ENCODE measurements at regions not wholly inside any gene's neighbourhood (a gene's known extent, or its start where the extent isn't known, plus 50 kb on each side); places are given as distances from the start of the nearest gene placed in this dataset.
A peak's percentile ranks its signal among the peaks of the same experiment; 100 is the strongest.

GRCh38 chr2:117071556-117072102 is 742.9 kb upstream of the DDX18 start:
- DNase-seq (ENCODE audit: low spot score), result no peak

GRCh38 chr2:117074756-117075155 is 739.7 kb upstream of the DDX18 start:
- DNase-seq (ENCODE audit: low spot score), result no peak

- no peak for DNase-seq (ENCODE audit: low spot score)
Measured at GRCh38 chr2:117085256-117085655, 729.2 kb upstream of the DDX18 start.

- no peak for DNase-seq (ENCODE audit: low spot score)
Measured at GRCh38 chr2:117085737-117086136, 728.8 kb upstream of the DDX18 start.

GRCh38 chr2:117086174-117086942 is 728.1 kb upstream of the DDX18 start:
- DNase-seq (ENCODE audit: low spot score), result no peak

GRCh38 chr2:117086943-117087250 is 727.6 kb upstream of the DDX18 start:
- no peak for DNase-seq (ENCODE audit: low spot score)

GRCh38 chr2:117087535-117088291 is 726.8 kb upstream of the DDX18 start:
- peak; percentile 19 for DNase-seq (ENCODE audit: low spot score)

- DNase-seq (ENCODE audit: low spot score), result no peak
Measured at GRCh38 chr2:117091041-117091837, 723.3 kb upstream of the DDX18 start.

GRCh38 chr2:117101613-117102012 is 712.9 kb upstream of the DDX18 start:
- no peak for DNase-seq (ENCODE audit: low spot score)

GRCh38 chr2:117108741-117109267 is 705.7 kb upstream of the DDX18 start:
- no peak for DNase-seq (ENCODE audit: low spot score)

GRCh38 chr2:117118994-117119393 is 695.5 kb upstream of the DDX18 start:
- DNase-seq (ENCODE audit: low spot score), result no peak

GRCh38 chr2:117123362-117123761 is 691.1 kb upstream of the DDX18 start:
- DNase-seq (ENCODE audit: low spot score), result no peak

GRCh38 chr2:117126656-117127055 is 687.8 kb upstream of the DDX18 start:
- peak; percentile 4 for DNase-seq (ENCODE audit: low spot score)

GRCh38 chr2:117127680-117128079 is 686.8 kb upstream of the DDX18 start:
- DNase-seq (ENCODE audit: low spot score), result no peak

GRCh38 chr2:117128461-117128860 is 686.0 kb upstream of the DDX18 start:
- DNase-seq (ENCODE audit: low spot score), result peak; percentile 23

GRCh38 chr2:117137371-117137770 is 677.1 kb upstream of the DDX18 start:
- no peak for DNase-seq (ENCODE audit: low spot score)

- DNase-seq (ENCODE audit: low spot score), result no peak
Measured at GRCh38 chr2:117169036-117169765, 645.3 kb upstream of the DDX18 start.

GRCh38 chr2:117170897-117171296 is 643.6 kb upstream of the DDX18 start:
- DNase-seq (ENCODE audit: low spot score), result no peak

GRCh38 chr2:117179405-117179804 is 635.1 kb upstream of the DDX18 start:
- no peak for DNase-seq (ENCODE audit: low spot score)

GRCh38 chr2:117190856-117191559 is 623.5 kb upstream of the DDX18 start:
- no peak for DNase-seq (ENCODE audit: low spot score)

- no peak for DNase-seq (ENCODE audit: low spot score)
Measured at GRCh38 chr2:117195381-117195780, 619.1 kb upstream of the DDX18 start.

Measured in LoVo (cell line).